GM19467 (cell line): ENCODE measurements at regions not wholly inside any gene's neighbourhood (a gene's known extent, or its start where the extent isn't known, plus 50 kb on each side); places are given as distances from the start of the nearest gene placed in this dataset.
"Not testable (repeated sequence)": the region's sequence is repeated elsewhere in the genome, so short reads cannot be mapped to it uniquely, and the experiment has no call there.

Source experiments
- ATAC-seq: cut with Tn5 transposase; IDR thresholded peaks from one replicate; pipeline ENCODE4 v1.9.1; 2021; ENCODE audit warnings: mild to moderate bottlenecking, moderate library complexity; ENCODE audit not compliant: unreplicated experiment

GRCh38 chr5:100066020-100066419 lies 469.2 kb upstream of the FAM174A start:
- ATAC-seq: not testable (repeated sequence)

DNA sequence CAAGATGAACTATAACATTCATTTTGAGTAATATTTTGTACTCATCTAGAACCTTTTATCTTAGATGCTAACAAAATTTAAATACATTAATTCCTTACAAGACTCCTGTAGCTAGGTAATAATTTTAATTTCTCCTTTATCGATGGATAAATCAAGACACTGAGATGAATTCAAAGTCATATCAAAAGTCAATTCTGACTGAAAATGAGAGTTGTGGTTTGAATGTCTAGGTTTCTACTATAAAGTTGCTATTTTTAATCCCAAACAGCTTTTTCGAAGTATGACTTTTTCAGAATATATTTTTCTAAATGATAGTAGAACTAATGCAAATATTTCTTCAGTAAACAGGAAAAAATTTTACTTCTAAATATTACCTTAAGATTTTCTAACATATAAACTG lies 491.7 kb upstream of the FAM174A start:
- ATAC-seq: no peak

DNA sequence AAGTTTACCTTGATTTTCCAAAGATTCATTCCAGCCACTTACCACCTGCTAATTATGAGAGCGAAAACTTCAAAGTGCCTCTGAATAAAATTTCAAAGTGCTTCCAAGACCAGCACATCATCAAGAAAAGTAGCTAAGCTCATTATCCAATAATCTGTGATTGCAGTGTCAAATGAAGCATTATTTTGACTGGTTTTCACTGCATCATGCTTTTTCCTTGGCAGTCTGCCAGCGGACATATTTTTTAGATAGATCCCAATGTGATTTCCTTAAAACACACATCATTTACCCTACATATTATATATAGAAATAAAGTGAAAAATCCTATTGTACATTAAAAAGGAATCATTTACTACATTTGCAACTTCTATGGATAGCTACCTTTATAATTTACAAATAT lies 508.6 kb upstream of the FAM174A start:
- no peak for ATAC-seq

DNA sequence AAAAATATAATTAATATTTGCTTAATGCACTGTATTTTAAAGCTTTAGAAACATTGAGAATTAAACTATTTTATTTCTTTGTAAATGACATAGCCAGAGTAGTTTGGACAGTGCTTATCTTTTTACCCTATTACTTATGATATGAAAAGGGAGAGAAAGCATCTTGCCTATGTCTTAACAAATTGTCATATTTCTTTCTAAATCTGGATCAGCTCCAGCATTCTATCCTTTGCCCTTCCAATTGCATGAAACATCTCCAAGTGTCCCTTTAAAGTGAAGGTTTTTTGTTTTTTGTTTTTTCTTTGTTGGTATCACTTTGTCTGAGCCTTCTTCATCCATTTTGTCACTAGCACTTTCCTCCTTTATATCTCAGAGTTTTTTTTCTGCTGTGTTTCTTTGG lies 511.6 kb upstream of the FAM174A start:
- no peak for ATAC-seq

DNA sequence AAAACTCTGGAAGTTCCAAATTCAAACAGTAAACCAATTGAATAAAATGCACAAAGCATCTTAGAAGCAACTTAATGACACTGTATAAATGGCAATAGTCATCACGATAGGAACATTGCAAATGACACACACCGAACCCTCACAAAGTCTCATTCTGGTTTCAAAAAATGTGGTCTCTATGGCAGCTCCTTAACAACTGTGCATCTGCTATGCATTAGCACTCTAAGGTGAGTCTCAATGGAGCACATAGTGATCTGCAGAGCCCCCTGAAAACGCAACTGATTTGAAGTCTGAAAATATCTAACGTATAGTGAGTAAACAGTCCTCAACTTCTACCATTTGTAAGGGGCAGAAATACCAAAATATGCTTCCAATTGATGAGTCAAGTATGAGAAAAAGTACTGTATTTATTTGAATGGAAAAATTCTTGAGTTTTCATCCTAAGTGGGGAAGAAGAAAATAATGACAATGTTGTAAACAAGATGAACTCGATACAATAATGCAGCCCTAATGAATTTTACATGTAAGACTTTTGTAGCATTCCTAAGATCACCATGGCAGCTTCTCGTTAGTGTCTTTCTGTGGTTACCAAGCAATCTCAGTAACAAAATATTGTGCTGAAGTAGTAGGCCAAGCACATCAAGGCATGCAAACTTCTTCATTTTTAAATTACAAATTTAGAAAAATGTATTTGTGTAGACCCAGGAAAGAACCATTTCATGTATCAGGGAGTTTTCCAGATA lies 517.5 kb upstream of the FAM174A start:
- ATAC-seq: no peak

DNA sequence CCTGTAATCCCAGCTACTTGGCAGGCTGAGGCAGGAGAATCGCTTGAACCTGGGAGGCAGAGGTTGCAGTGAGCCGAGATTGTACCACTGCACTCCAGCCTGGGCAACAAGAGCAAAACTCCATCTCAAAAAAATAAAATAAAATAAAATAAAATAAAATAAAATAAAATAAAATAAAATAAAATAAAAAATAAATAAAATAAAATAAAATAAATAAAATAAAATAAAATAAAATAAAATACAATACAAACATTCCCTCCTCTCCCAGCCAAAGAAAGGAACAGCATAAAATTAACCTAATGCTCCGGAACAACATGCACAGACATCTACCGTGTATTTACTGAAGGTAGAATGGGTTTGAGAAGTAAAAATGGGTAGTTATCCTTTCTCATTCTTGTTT lies 521.9 kb upstream of the FAM174A start:
- not testable (repeated sequence) for ATAC-seq

GRCh38 chr5:100011160-100011559 lies 524.0 kb upstream of the FAM174A start:
- ATAC-seq: not testable (repeated sequence)

GRCh38 chr5:100004969-100005368 lies 530.2 kb upstream of the FAM174A start:
- no peak for ATAC-seq

DNA sequence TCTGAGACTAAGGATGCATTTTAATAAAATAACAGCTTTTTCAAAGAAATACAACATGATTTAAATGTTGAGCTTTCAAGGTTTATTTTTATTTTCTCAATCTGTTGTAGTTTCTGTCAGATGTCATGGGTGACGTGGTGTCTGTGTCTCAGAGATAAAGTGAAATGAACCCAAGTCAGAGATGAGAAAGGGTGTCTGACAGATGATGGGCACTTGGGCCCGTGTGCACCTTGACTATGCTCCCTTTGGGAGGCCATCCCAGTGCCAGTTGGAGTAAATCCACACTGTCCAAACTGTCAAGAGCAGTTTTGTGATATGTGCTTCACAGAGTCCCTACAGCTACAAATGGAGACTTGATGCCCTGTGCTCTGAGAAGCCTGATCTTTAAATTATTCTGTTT lies 536.9 kb upstream of the FAM174A start:
- ATAC-seq: no peak

DNA sequence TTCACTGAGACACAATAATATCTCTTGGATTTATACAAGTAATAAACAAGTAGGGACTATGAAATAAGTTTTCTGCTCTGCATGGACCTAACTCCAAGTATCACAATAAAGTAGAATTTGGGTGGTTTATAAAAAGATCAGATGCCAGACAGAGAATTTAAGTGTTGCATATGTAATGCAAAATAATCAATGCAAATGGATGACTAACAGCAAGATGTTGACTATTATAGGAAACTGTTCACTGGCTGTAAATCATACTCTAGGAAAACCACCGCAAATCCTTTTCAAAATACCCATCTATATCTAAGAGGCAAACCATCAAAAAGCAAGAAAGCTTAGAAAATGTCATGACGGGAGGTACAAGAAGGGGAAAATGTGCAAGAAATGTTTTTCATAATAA lies 539.8 kb upstream of the FAM174A start:
- ATAC-seq: no peak

DNA sequence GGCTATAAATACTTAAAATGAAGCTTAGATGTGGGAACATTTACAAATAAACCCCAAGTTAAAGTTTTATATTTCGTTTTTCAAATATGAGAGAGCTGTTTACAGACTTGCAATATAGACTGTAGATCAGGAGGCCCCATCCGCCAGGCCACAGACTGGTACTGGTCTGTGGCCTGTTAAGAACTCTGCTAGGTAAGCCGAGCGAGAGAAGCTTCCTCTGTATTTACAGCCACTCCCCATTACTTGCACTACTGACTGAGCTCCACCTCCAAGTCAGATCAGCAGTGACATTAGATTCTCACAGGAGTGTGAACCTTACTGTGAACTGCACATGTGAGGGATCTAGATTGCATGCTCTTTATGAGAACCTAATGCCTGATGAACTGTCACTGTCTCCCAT lies 561.4 kb upstream of the FAM174A start:
- no peak for ATAC-seq

GRCh38 chr5:99955962-99956361 lies 579.2 kb upstream of the FAM174A start:
- ATAC-seq: no peak

DNA sequence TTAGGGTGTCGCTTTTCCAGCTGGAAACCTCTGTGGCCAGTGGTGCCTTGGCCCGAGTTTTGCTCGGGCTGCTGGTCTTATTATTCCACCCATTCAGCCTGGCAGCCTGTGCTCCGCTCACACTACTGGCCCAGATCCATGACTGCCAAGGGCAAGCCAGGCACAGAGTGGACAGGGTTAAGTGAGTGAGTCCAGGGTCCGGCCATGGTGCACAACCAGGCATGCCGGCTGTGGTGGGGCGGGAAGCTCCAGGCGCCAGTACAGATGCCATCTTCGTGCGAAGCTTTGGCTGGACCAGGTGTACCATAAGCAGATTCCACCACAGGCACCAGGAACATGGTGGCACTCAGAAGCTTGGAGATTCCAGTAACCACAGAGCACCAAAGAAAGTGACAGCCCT lies 580.2 kb upstream of the FAM174A start:
- no peak for ATAC-seq

- no peak for ATAC-seq
These were observed 585.1 kb upstream of the FAM174A start for GRCh38 chr5:99949969-99950524.

DNA sequence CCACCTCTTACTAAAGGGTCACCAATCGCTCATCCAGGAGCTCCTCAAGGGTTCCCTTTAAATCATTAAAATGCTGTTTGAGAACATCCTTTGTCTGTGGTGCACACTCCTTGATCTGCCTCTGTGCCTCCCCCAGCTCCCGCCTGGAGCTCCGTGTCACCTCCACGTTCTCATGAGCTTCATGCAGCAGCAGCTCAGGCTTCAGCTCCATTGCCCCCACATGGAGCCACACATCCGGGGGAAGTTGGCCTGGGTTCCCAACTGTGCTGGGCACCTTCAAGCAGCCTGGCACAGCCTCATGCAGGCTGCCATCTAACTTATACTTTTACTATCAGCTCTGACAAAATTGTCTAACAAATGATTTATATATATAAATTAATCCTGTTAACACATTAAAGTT lies 585.8 kb upstream of the FAM174A start:
- ATAC-seq: no peak

GRCh38 chr5:99948850-99949249 lies 586.3 kb upstream of the FAM174A start:
- ATAC-seq: no peak

DNA sequence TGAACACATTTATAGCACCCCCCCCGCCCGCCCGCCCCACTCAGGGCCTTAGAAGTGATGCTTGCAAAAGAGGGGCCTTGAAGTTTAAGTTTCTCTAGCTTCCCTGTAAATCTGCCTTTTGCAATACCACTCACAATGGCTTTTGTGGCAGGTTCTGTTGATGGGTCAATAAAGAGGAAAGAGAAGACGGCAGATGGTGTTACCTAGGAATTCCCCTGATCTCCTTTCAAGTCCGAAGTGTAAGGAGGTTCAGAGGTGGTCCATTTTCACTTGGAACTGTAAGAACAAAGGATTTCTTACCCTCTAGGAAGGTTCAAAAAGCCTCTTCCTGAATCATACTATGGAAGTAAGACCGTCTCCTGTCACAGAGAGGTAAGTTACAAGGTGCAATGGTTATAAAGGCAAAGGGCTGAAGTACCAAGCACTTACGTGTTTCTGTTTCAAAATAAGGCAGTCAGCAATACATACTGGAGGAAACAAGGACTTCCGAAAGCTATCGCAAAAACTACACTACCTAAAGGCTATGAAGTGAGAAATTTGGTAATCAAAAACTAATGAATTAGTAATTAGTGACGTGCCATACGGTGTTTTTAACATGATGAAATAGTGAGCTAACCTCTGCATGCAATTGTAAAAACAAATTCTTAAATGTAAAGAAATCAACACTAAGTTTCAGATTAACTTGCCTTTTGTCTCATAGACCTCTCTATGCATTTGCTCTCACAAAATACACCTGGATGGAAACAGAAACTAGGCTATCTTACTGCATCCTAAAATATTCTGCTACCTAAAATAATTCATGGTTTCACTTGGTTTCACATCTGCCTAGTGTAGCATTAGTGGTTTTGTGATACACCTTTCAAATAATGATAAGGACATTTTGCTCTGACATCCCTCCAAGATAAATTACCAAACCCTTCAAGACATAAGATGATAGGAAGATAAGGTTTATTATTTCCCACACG lies 589.4 kb upstream of the FAM174A start:
- no peak for ATAC-seq

GRCh38 chr5:99940540-99940939 lies 594.6 kb upstream of the FAM174A start:
- ATAC-seq: no peak

DNA sequence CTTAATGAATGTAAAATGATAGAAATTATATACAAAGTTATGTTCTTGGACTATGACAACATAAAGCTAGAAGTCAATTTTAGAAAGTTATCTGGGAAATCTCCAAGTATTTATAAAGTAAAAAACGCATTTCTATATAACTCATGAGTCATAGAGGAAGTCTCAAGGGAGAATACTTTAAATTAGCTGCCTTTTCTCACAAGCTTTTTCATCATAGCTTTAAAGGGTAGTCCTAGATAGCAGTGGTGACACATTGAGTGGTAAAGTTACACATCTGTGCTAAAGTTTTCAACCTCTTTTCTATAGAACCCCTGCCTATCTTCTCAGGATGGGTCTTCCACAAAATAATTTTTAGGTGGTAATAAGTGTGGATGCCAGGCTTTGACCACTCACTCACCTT lies 598.3 kb upstream of the FAM174A start:
- no peak for ATAC-seq

- no peak for ATAC-seq
These were observed 605.4 kb upstream of the FAM174A start for GRCh38 chr5:99929806-99930135.

DNA sequence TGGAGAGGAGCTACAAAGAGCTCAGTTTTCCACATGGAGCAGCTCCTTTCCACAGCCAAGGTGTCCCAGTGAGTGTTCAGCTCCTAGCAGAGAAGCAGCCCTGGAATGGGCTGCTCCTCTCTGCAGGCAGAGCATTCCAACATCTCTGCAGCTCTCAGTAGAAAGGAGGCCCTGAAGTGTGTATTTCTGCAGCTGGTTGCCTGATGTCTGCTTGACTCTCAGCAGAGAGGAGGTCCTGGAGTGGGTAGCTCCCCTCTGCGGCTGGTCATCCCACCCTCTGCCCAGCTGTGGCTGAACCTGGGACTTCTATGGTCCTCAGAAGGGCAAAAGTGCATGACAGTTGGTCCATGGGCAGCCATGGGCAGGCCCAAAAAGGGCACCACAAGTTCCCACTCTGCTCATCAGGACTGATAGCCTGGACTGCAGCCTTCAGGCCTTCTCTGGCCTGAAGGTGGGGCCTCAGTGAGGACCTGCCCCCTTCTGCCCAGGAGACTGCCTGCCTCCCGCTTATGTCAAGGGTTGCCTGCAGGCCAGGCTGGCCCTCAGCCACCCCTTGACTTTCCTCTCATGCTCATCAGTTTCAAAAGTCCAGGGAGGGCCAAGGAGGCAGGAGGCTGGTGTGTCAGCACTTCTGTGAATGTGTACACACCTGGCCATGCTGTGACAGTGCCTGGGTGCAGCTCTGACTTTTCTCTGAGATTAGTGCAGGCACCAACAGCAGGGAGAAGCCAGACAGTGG lies 605.9 kb upstream of the FAM174A start:
- no peak for ATAC-seq
